ENCODE measurements at regions not wholly inside any gene's neighbourhood (a gene's known extent, or its start where the extent isn't known, plus 50 kb on each side); places are given as distances from the start of the nearest gene placed in this dataset.
A peak's percentile ranks its signal among the peaks of the same experiment; 100 is the strongest.
"Not testable (repeated sequence)": the region's sequence is repeated elsewhere in the genome, so short reads cannot be mapped to it uniquely, and the experiment has no call there.

- no peak for DNase-seq
Observed at GRCh38 chr10:27383595-27384542, 120.2 kb upstream of the RAB18 start.

- no peak for DNase-seq
Observed at GRCh38 chr10:27382176-27382575, 121.9 kb upstream of the RAB18 start.

GRCh38 chr10:27380929-27381358, 123.2 kb upstream of the RAB18 start:
- no peak for DNase-seq

GRCh38 chr10:27379041-27379440, 125.1 kb upstream of the RAB18 start:
- not testable (repeated sequence) for DNase-seq

- no peak for DNase-seq
Observed at GRCh38 chr10:27373566-27374160, 130.4 kb upstream of the RAB18 start.

- DNase-seq = no peak
Observed at GRCh38 chr10:27372095-27372494, 131.5 kb upstream of the ACBD5 start.

- DNase-seq = not testable (repeated sequence)
Observed at GRCh38 chr10:27371375-27371774, 130.8 kb upstream of the ACBD5 start.

- DNase-seq = no peak
Observed at GRCh38 chr10:27369880-27370279, 129.3 kb upstream of the ACBD5 start.

GRCh38 chr10:27368706-27369105, 128.1 kb upstream of the ACBD5 start:
- no peak for DNase-seq

- DNase-seq = no peak
Observed at GRCh38 chr10:27366769-27367168, 126.2 kb upstream of the ACBD5 start.

GRCh38 chr10:27364028-27364427, 123.4 kb upstream of the ACBD5 start:
- no peak for DNase-seq

- peak; percentile 72 for DNase-seq
Observed at GRCh38 chr10:27360581-27361172, 120.1 kb upstream of the ACBD5 start.

- no peak for DNase-seq
Observed at GRCh38 chr10:27359792-27360355, 119.3 kb upstream of the ACBD5 start.

GRCh38 chr10:27356738-27357137, 116.1 kb upstream of the ACBD5 start:
- no peak for DNase-seq

GRCh38 chr10:27355918-27356573, 115.4 kb upstream of the ACBD5 start:
- DNase-seq = no peak

GRCh38 chr10:27354643-27355270, 114.2 kb upstream of the ACBD5 start:
- DNase-seq = not testable (repeated sequence)

- not testable (repeated sequence) for DNase-seq
Observed at GRCh38 chr10:27354100-27354499, 113.5 kb upstream of the ACBD5 start.

- DNase-seq = no peak
Observed at GRCh38 chr10:27349987-27350386, 109.4 kb upstream of the ACBD5 start.

- not testable (repeated sequence) for DNase-seq
Observed at GRCh38 chr10:27347827-27348207, 107.2 kb upstream of the ACBD5 start.

GRCh38 chr10:27345455-27345920, 104.9 kb upstream of the ACBD5 start:
- DNase-seq = no peak

- no peak for DNase-seq
Observed at GRCh38 chr10:27344568-27345454, 104.2 kb upstream of the ACBD5 start.
